GM12878 (cell line): ENCODE measurements at regions not wholly inside any gene's neighbourhood (a gene's known extent, or its start where the extent isn't known, plus 50 kb on each side); places are given as distances from the start of the nearest gene placed in this dataset.
"Not testable (repeated sequence)": the region's sequence is repeated elsewhere in the genome, so short reads cannot be mapped to it uniquely, and the experiment has no call there.

Experiments
- ATAC-seq: fragments of 200-7000 bp; cut with Tn5 transposase; 3 replicates; pipeline ENCODE4 v1.9.1; 2020; ENCODE audit warnings: mild to moderate bottlenecking, moderate library complexity
- BruUV-seq: library from RNA; stranded (reverse); fragments of 400-500 nt; replicated peaks from 2 replicates; lab custom pipeline; 2021; lab: Mats Ljungman, UMichigan
- CTCF ChIA-PET: fragments of 300-600 bp; sonication (Branson Sonifier 250); formaldehyde crosslinking; extraction: SDS; loops from one replicate; lab custom pipeline; 2021; ENCODE audit warnings: inconsistent platforms; lab: Yijun Ruan, JAX
- POLR2A ChIA-PET: fragments of 350-600 bp; formaldehyde crosslinking; extraction: SDS; loops from one replicate; lab custom pipeline; 2021; ENCODE audit warnings: inconsistent platforms; lab: Charles Lee
- RAD21 ChIA-PET: fragments of 300-600 bp; sonication (Branson Sonifier 250); formaldehyde crosslinking; loops from one replicate; lab custom pipeline; 2023; ENCODE audit warnings: antibody characterized with exemption; ENCODE audit not compliant: unreplicated experiment; lab: Charles Lee
- SMC1A ChIA-PET: fragments of 300-600 bp; sonication (Branson Sonifier 250); formaldehyde crosslinking; loops from one replicate; lab custom pipeline; 2023; ENCODE audit not compliant: unreplicated experiment, uncharacterized antibody; lab: Charles Lee
- DNase-seq: peaks from one replicate; pipeline ENCODE4 v3.0.0-alpha.2; 2011; ENCODE audit warnings: low read depth, low spot score
- FAIRE-seq: peaks from 3 replicates; lab custom pipeline; 2011; peaks lifted over from hg19 to GRCh38; lab: Jason Lieb, UNC
- H2AFZ ChIP-seq: 2 replicates; pipeline ENCODE4 v1.6.0; 2011; ENCODE audit warnings: low read depth, low read length, control low read depth; ENCODE audit not compliant: control insufficient read depth
- H3K27ac ChIP-seq: 2 replicates; pipeline ENCODE4 v1.5.1; 2011; ENCODE audit warnings: control low read depth; ENCODE audit not compliant: control insufficient read depth, insufficient read depth
- H3K27me3 ChIP-seq, 2 experiments: replicated peaks in 1 of 2; 2 replicates each; pipeline versions ENCODE4 v1.6.0 to v1.6.1; 2011; ENCODE audit warnings: low read length in 1 of 2; ENCODE audit not compliant: control insufficient read depth in 2 of 2, insufficient read depth in 2 of 2
- H3K36me3 ChIP-seq, 2 experiments: 2 replicates each; pipeline ENCODE4 v1.5.1; 2011; ENCODE audit warnings: low read length in 1 of 2; ENCODE audit not compliant: control insufficient read depth in 2 of 2, insufficient read depth in 2 of 2
- H3K4me1 ChIP-seq: 2 replicates; pipeline ENCODE4 v1.6.1; 2011; ENCODE audit warnings: mild to moderate bottlenecking, low read length, moderate library complexity, mixed read lengths; ENCODE audit not compliant: control insufficient read depth, insufficient read depth
- H3K4me2 ChIP-seq: 2 replicates; pipeline ENCODE4 v1.6.0; 2011; ENCODE audit warnings: control low read depth; ENCODE audit not compliant: control insufficient read depth, insufficient read depth
- H3K4me3 ChIP-seq: fragments of 200-600 bp; sonication (generic); 2 replicates; pipeline ENCODE4 v1.5.1; 2016
- H3K79me2 ChIP-seq: 2 replicates; pipeline ENCODE4 v1.6.0; 2011; ENCODE audit warnings: low read length; ENCODE audit not compliant: control insufficient read depth, insufficient read depth
- H3K9ac ChIP-seq: 2 replicates; pipeline ENCODE4 v1.8.0; 2011; ENCODE audit warnings: low read length, control low read depth, mixed read lengths; ENCODE audit not compliant: control insufficient read depth, insufficient read depth
- H3K9me3 ChIP-seq: replicated peaks from 3 replicates; pipeline ENCODE4 v1.5.1; 2011; ENCODE audit warnings: mild to moderate bottlenecking, low read length; ENCODE audit not compliant: control insufficient read depth, insufficient read depth
- H4K20me1 ChIP-seq: 2 replicates; pipeline ENCODE4 v1.6.0; 2011; ENCODE audit not compliant: control insufficient read depth, insufficient read depth
- ASH2L ChIP-seq: fragments of 300-600, 200-600 bp; sonication (generic); IDR thresholded peaks from 2 replicates; pipeline ENCODE4 v1.6.1; 2017; ENCODE audit warnings: low read depth, mild to moderate bottlenecking, borderline replicate concordance
- CBFB ChIP-seq: IDR thresholded peaks from 2 replicates; pipeline ENCODE4 v1.6.1; 2016; ENCODE audit warnings: antibody characterized with exemption, low read depth
- EED ChIP-seq: sonication (generic); IDR thresholded peaks from 2 replicates; pipeline ENCODE4 v1.6.1; 2016; ENCODE audit warnings: antibody characterized with exemption, low read depth
- HDAC2 ChIP-seq: fragments of 200-600 bp; sonication (generic); IDR thresholded peaks from 2 replicates; pipeline ENCODE4 v1.6.1; 2017
- KDM1A ChIP-seq: fragments of 200-600 bp; sonication (generic); IDR thresholded peaks from 2 replicates; pipeline ENCODE4 v1.6.1; 2016; ENCODE audit warnings: borderline replicate concordance
- MYC ChIP-seq: IDR thresholded peaks from 2 replicates; pipeline ENCODE4 v1.6.1; 2011; ENCODE audit warnings: mild to moderate bottlenecking, low read length, moderate library complexity, inconsistent platforms; ENCODE audit not compliant: insufficient read depth, insufficient replicate concordance, insufficient read length, severe bottlenecking
- NBN ChIP-seq: fragments of 450-650 bp; IDR thresholded peaks from 2 replicates; pipeline ENCODE4 v1.6.1; 2016
- RFX5 ChIP-seq: IDR thresholded peaks from 2 replicates; pipeline ENCODE4 v1.6.1; 2011; ENCODE audit warnings: low read depth, low read length, improper control_type of control experiment
- SPI1 ChIP-seq: IDR thresholded peaks from 2 replicates; pipeline ENCODE4 v1.6.1; 2011; ENCODE audit warnings: low read depth, mild to moderate bottlenecking, low read length, moderate library complexity, borderline replicate concordance; ENCODE audit not compliant: insufficient read depth
- TCF12 ChIP-seq: IDR thresholded peaks from 2 replicates; pipeline ENCODE4 v1.6.1; 2011; ENCODE audit warnings: low read depth, mild to moderate bottlenecking, low read length
- ZNF274 ChIP-seq: IDR thresholded peaks from one replicate; pipeline ENCODE4 v1.8.0; 2011; ENCODE audit not compliant: insufficient read length, insufficient read depth
- WGBS: methylation state at CpG from one replicate; pipeline ENCODE4 v1.1.6; 2016; ENCODE audit warnings: low lambda C conversion rate; ENCODE audit not compliant: insufficient replicate concordance, insufficient coverage; ENCODE audit errors: missing lambda C conversion rate; 5-methylcytosine and 5-hydroxymethylcytosine counted together
- in situ Hi-C: fragments of 300-500 bp; cut with MboI; formaldehyde crosslinking; loops from 9 replicates; pipeline ENCODE4 v1.14.3; 2018; ENCODE audit warnings: mixed read lengths
- intact Hi-C: fragments of 100-400 bp; cut with micrococcal nuclease; formaldehyde crosslinking; loops from one replicate; pipeline ENCODE4 v1.14.2; 2022; ENCODE audit not compliant: unreplicated experiment
- TF ChIP-seq, protein P1 (sequence below), 3 experiments: IDR thresholded peaks in 2 of 3; conservative IDR thresholded peaks in 1 of 3; 2 replicates each; pipeline ENCODE4 v1.5.1; 2011; ENCODE audit warnings: low read depth in 3 of 3, low read length in 3 of 3, mild to moderate bottlenecking in 3 of 3, control low read depth in 2 of 3, moderate library complexity in 2 of 3, inconsistent platforms in 1 of 3, mixed read lengths in 1 of 3; ENCODE audit not compliant: control insufficient read depth in 2 of 3, insufficient read depth in 1 of 3; ENCODE audit errors: extremely low read depth in 1 of 3
- TF ChIP-seq, protein P2 (sequence below): fragments of 450-650 bp; formaldehyde crosslinking; IDR thresholded peaks from 2 replicates; pipeline ENCODE4 v1.4.0; 2022; ENCODE audit warnings: mild to moderate bottlenecking, moderate library complexity

DNA sequence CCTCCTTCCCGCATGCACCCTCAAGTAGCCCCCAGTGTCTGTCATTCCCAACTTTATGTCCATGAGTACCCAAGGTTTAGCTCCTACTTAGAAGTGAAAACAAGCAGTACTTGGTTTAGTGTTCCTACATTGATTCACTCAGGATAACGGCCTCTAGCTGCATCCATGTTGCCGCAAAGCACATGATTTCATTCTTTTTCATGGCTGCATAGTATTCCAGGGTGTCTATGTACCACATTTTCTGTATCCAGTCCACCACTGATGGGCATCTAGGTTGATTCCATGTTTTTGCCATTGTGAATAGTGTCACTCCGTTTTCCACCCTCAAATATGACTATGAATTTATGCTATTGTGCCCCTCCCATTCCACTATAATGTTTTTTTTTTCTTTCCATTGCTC lies 130.5 kb upstream of the MXRA5 start:
- CTCF ChIA-PET, result no interaction called here
- FAIRE-seq, result no peak
- in situ Hi-C loops, result no loop called here

DNA sequence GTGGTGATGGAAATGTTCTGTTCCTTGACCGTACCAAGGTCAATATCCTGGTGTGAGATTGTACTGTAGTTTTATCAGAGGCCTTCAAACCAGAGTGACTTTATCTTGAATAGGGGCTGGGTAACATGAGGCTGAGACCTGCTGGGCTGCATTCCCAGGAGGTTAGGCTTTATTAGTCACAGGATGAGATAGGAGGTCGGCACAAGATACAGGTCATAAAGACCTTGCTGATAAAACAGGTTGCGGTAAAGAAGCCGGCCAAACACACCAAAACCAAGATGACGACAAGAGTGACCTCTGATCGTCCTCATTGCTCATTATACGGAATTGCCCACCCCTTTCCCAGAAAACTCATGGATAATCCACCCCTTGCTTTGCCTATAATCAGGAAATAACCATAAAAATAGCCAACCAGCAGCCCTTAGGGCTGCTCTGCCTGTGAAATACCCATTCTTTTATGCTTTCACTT lies 123.8 kb upstream of the MXRA5 start:
- H3K27ac ChIP-seq, POLR2A ChIA-PET, DNase-seq, intact Hi-C loops, RAD21 ChIA-PET, H3K4me3 ChIP-seq, in situ Hi-C loops, FAIRE-seq, H4K20me1 ChIP-seq, H3K4me2 ChIP-seq, BruUV-seq, H3K9ac ChIP-seq, H3K79me2 ChIP-seq, H3K9me3 ChIP-seq, H2AFZ ChIP-seq, H3K36me3 ChIP-seq, H3K27me3 ChIP-seq, CTCF ChIA-PET, ATAC-seq, SMC1A ChIA-PET, H3K4me1 ChIP-seq: not testable (repeated sequence)
- 50% methylated on average over 7 of the region's 7 CpGs for WGBS

More for the DNA sequence above, 130.5 kb upstream of the MXRA5 start:
- no TSS peak for BruUV-seq
- ATAC-seq (no peak), DNase-seq (no peak)
- SMC1A ChIA-PET, result no interaction called here
- 18% methylated on average over 4 of the region's 4 CpGs for WGBS
- Histone ChIP-seq H3K27me3 (no peaks in the 10 kb centered on the region), H4K20me1 (no peaks in the 10 kb centered on the region), H2AFZ (no peak overlapping the region), H3K9me3 (no peaks in the 10 kb centered on the region), H3K4me3 (no peak overlapping the region), H3K27ac (no peak overlapping the region), H3K79me2 (no peaks in the 10 kb centered on the region), H3K4me1 (no peaks in the 10 kb centered on the region), H3K36me3 (no peaks in the 10 kb centered on the region), H3K4me2 (no peak overlapping the region), H3K9ac (no peak overlapping the region)
- intact Hi-C loops, result no loop called here
- POLR2A ChIA-PET, result no interaction called here
- RAD21 ChIA-PET, result no interaction called here
- TF ChIP-seq EED, result no peak
- TF ChIP-seq SPI1, result no peak
- TF ChIP-seq MYC, result no peak
- TF ChIP-seq NBN, result no peak
- no peak for TF ChIP-seq ASH2L
- no peak for TF ChIP-seq ZNF274
- TF ChIP-seq RFX5, result no peak
- TF ChIP-seq TCF12, result no peak
- TF ChIP-seq, protein P1, sequence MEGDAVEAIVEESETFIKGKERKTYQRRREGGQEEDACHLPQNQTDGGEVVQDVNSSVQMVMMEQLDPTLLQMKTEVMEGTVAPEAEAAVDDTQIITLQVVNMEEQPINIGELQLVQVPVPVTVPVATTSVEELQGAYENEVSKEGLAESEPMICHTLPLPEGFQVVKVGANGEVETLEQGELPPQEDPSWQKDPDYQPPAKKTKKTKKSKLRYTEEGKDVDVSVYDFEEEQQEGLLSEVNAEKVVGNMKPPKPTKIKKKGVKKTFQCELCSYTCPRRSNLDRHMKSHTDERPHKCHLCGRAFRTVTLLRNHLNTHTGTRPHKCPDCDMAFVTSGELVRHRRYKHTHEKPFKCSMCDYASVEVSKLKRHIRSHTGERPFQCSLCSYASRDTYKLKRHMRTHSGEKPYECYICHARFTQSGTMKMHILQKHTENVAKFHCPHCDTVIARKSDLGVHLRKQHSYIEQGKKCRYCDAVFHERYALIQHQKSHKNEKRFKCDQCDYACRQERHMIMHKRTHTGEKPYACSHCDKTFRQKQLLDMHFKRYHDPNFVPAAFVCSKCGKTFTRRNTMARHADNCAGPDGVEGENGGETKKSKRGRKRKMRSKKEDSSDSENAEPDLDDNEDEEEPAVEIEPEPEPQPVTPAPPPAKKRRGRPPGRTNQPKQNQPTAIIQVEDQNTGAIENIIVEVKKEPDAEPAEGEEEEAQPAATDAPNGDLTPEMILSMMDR (IDR thresholded peaks at IDR 0.05 in 2 of 3, conservative IDR thresholded peaks at IDR 0.05 in 1 of 3; ENCODE audit: control insufficient read depth in 2 of 3, extremely low read depth in 1 of 3, insufficient read depth in 1 of 3, low read depth in 3 of 3, low read length in 3 of 3), result no peak
- no peak for TF ChIP-seq KDM1A
- no peak for TF ChIP-seq CBFB
- TF ChIP-seq HDAC2, result no peak
- TF ChIP-seq, protein P2, sequence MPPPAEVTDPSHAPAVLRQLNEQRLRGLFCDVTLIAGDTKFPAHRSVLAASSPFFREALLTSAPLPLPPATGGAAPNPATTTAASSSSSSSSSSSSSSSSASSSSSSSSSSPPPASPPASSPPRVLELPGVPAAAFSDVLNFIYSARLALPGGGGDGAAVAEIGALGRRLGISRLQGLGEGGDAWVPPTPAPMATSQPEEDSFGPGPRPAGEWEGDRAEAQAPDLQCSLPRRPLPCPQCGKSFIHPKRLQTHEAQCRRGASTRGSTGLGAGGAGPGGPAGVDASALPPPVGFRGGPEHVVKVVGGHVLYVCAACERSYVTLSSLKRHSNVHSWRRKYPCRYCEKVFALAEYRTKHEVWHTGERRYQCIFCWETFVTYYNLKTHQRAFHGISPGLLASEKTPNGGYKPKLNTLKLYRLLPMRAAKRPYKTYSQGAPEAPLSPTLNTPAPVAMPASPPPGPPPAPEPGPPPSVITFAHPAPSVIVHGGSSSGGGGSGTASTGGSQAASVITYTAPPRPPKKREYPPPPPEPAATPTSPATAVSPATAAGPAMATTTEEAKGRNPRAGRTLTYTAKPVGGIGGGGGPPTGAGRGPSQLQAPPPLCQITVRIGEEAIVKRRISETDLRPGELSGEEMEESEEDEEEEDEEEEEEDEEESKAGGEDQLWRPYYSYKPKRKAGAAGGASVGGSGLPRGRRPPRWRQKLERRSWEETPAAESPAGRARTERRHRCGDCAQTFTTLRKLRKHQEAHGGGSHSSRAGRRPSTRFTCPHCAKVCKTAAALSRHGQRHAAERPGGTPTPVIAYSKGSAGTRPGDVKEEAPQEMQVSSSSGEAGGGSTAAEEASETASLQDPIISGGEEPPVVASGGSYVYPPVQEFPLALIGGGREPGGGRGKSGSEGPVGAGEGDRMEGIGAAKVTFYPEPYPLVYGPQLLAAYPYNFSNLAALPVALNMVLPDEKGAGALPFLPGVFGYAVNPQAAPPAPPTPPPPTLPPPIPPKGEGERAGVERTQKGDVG (CRISPR knock-in tag), result no peak
